ENCODE measurements at regions not wholly inside any gene's neighbourhood (a gene's known extent, or its start where the extent isn't known, plus 50 kb on each side); places are given as distances from the start of the nearest gene placed in this dataset.
"Not testable (repeated sequence)": the region's sequence is repeated elsewhere in the genome, so short reads cannot be mapped to it uniquely, and the experiment has no call there.

DNA sequence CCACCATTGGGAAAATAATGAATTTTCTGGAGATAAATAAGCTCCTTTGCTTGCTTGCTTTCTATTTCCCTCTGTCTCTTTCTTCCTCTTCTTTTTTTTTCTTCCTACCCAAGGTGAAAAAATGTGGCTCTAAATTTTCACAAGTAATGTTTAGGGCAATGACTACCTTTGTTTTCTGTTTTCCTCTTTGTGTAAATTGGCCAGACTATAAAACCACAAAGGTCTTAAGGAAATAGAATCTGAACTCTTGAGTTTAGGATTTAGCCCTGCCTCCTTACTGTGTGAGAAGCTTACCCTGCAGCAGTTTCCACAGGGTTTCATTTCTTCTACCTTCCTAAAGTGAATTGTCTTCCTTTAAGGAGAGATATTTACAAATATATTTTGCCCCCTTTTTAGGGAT, 330.4 kb downstream of the ARL4A start:
- DNase-seq (ENCODE audit: extremely low spot score), result no peak
- POLR2A ChIA-PET, result no interaction called here
- CTCF ChIA-PET, result no interaction called here
- no peak for TF ChIP-seq FOXM1 (IDR thresholded peaks at IDR 0.05; ENCODE audit: borderline replicate concordance)
- no peak for TF ChIP-seq ELF4 (IDR thresholded peaks at IDR 0.05)
- no peak for TF ChIP-seq BHLHE40 (IDR thresholded peaks at IDR 0.05; ENCODE audit: borderline replicate concordance)
- no peak for TF ChIP-seq FOXA1 (IDR thresholded peaks at IDR 0.05)
- no peak for TF ChIP-seq TARDBP (IDR thresholded peaks at IDR 0.05)
- TF ChIP-seq CTBP1 (IDR thresholded peaks at IDR 0.05; ENCODE audit: borderline replicate concordance), result no peak
- no peak for TF ChIP-seq NFRKB (IDR thresholded peaks at IDR 0.05)
- TF ChIP-seq SUZ12 (IDR thresholded peaks at IDR 0.05), result no peak
- TF ChIP-seq LEF1 (IDR thresholded peaks at IDR 0.05; ENCODE audit: borderline replicate concordance), result no peak
- TF ChIP-seq SP1 (IDR thresholded peaks at IDR 0.05), result no peak
- TF ChIP-seq FOXK2 (IDR thresholded peaks at IDR 0.05), result no peak
- TF ChIP-seq, protein P1, sequence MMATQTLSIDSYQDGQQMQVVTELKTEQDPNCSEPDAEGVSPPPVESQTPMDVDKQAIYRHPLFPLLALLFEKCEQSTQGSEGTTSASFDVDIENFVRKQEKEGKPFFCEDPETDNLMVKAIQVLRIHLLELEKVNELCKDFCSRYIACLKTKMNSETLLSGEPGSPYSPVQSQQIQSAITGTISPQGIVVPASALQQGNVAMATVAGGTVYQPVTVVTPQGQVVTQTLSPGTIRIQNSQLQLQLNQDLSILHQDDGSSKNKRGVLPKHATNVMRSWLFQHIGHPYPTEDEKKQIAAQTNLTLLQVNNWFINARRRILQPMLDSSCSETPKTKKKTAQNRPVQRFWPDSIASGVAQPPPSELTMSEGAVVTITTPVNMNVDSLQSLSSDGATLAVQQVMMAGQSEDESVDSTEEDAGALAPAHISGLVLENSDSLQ (IDR thresholded peaks at IDR 0.05), result no peak
- no peak for TF ChIP-seq L3MBTL2 (conservative IDR thresholded peaks at IDR 0.05)
- TF ChIP-seq HDGF (IDR thresholded peaks at IDR 0.05; ENCODE audit: borderline replicate concordance), result no peak
- TF ChIP-seq ARNT (IDR thresholded peaks at IDR 0.05), result no peak
- no peak for TF ChIP-seq ZNF384 (IDR thresholded peaks at IDR 0.05)

GRCh38 chr7:13021566-13022300, 334.3 kb downstream of the ARL4A start:
- no peak for DNase-seq (ENCODE audit: extremely low spot score)
- TF ChIP-seq SP1 (IDR thresholded peaks at IDR 0.05), result no peak
- TF ChIP-seq HDGF (IDR thresholded peaks at IDR 0.05; ENCODE audit: borderline replicate concordance), result no peak
- no peak for TF ChIP-seq LEF1 (IDR thresholded peaks at IDR 0.05; ENCODE audit: borderline replicate concordance)
- TF ChIP-seq, protein P1 (IDR thresholded peaks at IDR 0.05), result no peak
- no peak for TF ChIP-seq BHLHE40 (IDR thresholded peaks at IDR 0.05; ENCODE audit: borderline replicate concordance)
- no peak for TF ChIP-seq L3MBTL2 (conservative IDR thresholded peaks at IDR 0.05)
- TF ChIP-seq ELF4 (IDR thresholded peaks at IDR 0.05), result no peak
- TF ChIP-seq FOXK2 (IDR thresholded peaks at IDR 0.05), result no peak
- TF ChIP-seq TARDBP (IDR thresholded peaks at IDR 0.05), result no peak
- TF ChIP-seq SUZ12 (IDR thresholded peaks at IDR 0.05), result no peak
- TF ChIP-seq ARNT (IDR thresholded peaks at IDR 0.05), result no peak
- no peak for TF ChIP-seq CTBP1 (IDR thresholded peaks at IDR 0.05; ENCODE audit: borderline replicate concordance)
- TF ChIP-seq NFRKB (IDR thresholded peaks at IDR 0.05), result no peak
- TF ChIP-seq FOXM1 (IDR thresholded peaks at IDR 0.05; ENCODE audit: borderline replicate concordance), result no peak
- TF ChIP-seq ZNF384 (IDR thresholded peaks at IDR 0.05), result no peak
- ChIA-PET POLR2A (no interaction called here), CTCF (interaction anchor here (0.5 kb wide), 1 partner anchor 193 kb away, joined by 3 read pairs; no protein-coding TSS in a partner anchor)

- DNase-seq (ENCODE audit: extremely low spot score), result no peak
- ChIA-PET CTCF (no interaction called here), POLR2A (no interaction called here)
- TF ChIP-seq, protein P1 (IDR thresholded peaks at IDR 0.05), result no peak
- TF ChIP-seq TARDBP (IDR thresholded peaks at IDR 0.05), result no peak
- no peak for TF ChIP-seq SUZ12 (IDR thresholded peaks at IDR 0.05)
- TF ChIP-seq CTBP1 (IDR thresholded peaks at IDR 0.05; ENCODE audit: borderline replicate concordance), result no peak
- TF ChIP-seq FOXK2 (IDR thresholded peaks at IDR 0.05), result no peak
- TF ChIP-seq LEF1 (IDR thresholded peaks at IDR 0.05; ENCODE audit: borderline replicate concordance), result no peak
- no peak for TF ChIP-seq ARNT (IDR thresholded peaks at IDR 0.05)
- no peak for TF ChIP-seq SP1 (IDR thresholded peaks at IDR 0.05)
- no peak for TF ChIP-seq ELF4 (IDR thresholded peaks at IDR 0.05)
- no peak for TF ChIP-seq FOXM1 (IDR thresholded peaks at IDR 0.05; ENCODE audit: borderline replicate concordance)
- no peak for TF ChIP-seq NFRKB (IDR thresholded peaks at IDR 0.05)
These were observed 336.8 kb downstream of the ARL4A start for GRCh38 chr7:13024121-13024674.

DNA sequence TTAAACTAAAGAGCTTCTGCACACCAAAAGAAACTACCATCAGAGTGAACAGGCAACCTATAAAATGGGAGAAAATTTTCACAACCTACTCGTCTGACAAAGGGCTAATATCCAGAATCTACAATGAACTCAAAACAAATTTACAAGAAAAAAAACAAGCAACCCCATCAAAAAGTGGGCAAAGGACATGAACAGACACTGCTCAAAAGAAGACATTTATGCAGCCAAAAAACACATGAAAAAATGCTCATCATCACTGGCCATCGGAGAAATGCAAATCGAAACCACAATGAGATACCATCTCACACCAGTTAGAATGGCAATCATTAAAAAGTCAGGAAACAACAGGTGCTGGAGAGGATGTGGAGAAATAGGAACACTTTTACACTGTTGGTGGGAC, 337.6 kb downstream of the ARL4A start:
- DNase-seq (ENCODE audit: extremely low spot score); POLR2A ChIA-PET; CTCF ChIA-PET: not testable (repeated sequence)

DNA sequence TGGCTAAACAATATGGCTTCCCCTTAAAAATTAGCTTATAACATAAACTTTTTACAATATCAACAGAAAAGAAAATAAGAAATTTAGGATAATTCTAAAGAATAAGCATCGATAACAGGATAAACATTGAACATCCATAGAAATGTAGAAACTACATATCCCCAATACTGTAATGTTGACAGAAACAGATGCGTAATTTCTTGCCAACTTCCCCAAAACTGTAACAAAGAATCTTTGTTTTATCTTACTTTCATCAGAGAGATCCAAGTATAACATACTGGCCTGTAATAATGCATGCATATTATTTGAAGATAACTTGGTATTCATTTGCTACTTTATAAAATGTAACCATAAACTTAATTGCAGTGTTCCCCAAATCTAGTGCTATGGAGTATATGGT, 339.9 kb downstream of the ARL4A start:
- ChIA-PET POLR2A (no interaction called here), CTCF (no interaction called here)
- TF ChIP-seq HDGF (IDR thresholded peaks at IDR 0.05; ENCODE audit: borderline replicate concordance) (no peak), FOXM1 (IDR thresholded peaks at IDR 0.05; ENCODE audit: borderline replicate concordance) (no peak)
- TF ChIP-seq, protein P1 (IDR thresholded peaks at IDR 0.05), result no peak
- DNase-seq (ENCODE audit: extremely low spot score), result no peak

Data from HEK293T (cell line).